D721Med (cell line): ENCODE measurements at regions not wholly inside any gene's neighbourhood (a gene's known extent, or its start where the extent isn't known, plus 50 kb on each side); places are given as distances from the start of the nearest gene placed in this dataset.

Experiments used
- DNase-seq: peaks from one replicate; pipeline ENCODE4 v3.0.0; 2011; ENCODE audit warnings: low spot score; ENCODE audit not compliant: insufficient read length
- FAIRE-seq: peaks from 2 replicates; lab custom pipeline; 2011; peaks lifted over from hg19 to GRCh38; lab: Jason Lieb, UNC
- CTCF ChIP-seq: IDR thresholded peaks from 2 replicates; pipeline ENCODE4 v1.5.1; 2012; ENCODE audit warnings: mild to moderate bottlenecking, control low read depth; ENCODE audit not compliant: insufficient read depth; ENCODE audit errors: missing control alignments

GRCh38 chr12:105479710-105480109 lies 149.2 kb downstream of the C12orf75 start:
- DNase-seq, result no peak
- TF ChIP-seq CTCF, result no peak
- no peak for FAIRE-seq

GRCh38 chr12:105480162-105480561 lies 149.7 kb downstream of the C12orf75 start:
- FAIRE-seq (no peak), DNase-seq (no peak)
- no peak for TF ChIP-seq CTCF

GRCh38 chr12:105481392-105482300 lies 151.2 kb downstream of the C12orf75 start:
- DNase-seq, result no peak
- TF ChIP-seq CTCF, result no peak
- no peak for FAIRE-seq

GRCh38 chr12:105482951-105483350 lies 152.5 kb downstream of the C12orf75 start:
- FAIRE-seq, result no peak
- no peak for DNase-seq
- no peak for TF ChIP-seq CTCF

GRCh38 chr12:105483691-105484090 lies 153.2 kb downstream of the C12orf75 start:
- no peak for DNase-seq
- FAIRE-seq, result no peak
- TF ChIP-seq CTCF, result no peak

- DNase-seq (no peak), FAIRE-seq (no peak)
- no peak for TF ChIP-seq CTCF
These were observed 154.9 kb downstream of the C12orf75 start for GRCh38 chr12:105485321-105485910.

GRCh38 chr12:105485921-105486320 lies 155.4 kb downstream of the C12orf75 start:
- TF ChIP-seq CTCF, result no peak
- DNase-seq (no peak), FAIRE-seq (no peak)
